ENCODE measurements at regions not wholly inside any gene's neighbourhood (a gene's known extent, or its start where the extent isn't known, plus 50 kb on each side); places are given as distances from the start of the nearest gene placed in this dataset.

- no peak overlapping the region for H2BK120ac ChIP-seq (ENCODE audit: insufficient read depth, low read length, poor library complexity)
Observed at GRCh38 chrX:96176921-96177320, 507.7 kb upstream of the DIAPH2 start.

GRCh38 chrX:96181605-96182004, 503.0 kb upstream of the DIAPH2 start:
- H2AK5ac ChIP-seq (ENCODE audit: low read length), result no peak overlapping the region
- DNase-seq, result no peak
- H3K4me2 ChIP-seq (ENCODE audit: low read length), result no peak overlapping the region
- no peak overlapping the region for H3K9ac ChIP-seq (ENCODE audit: low read length)
- H3K79me2 ChIP-seq (ENCODE audit: control insufficient read depth, insufficient read depth, low read length, poor library complexity), result no peaks in the 10 kb centered on the region
- H3K79me1 ChIP-seq (ENCODE audit: low read length), result no peaks in the 10 kb centered on the region
- H2BK5ac ChIP-seq (ENCODE audit: low read depth, low read length, poor library complexity), result no peak overlapping the region
- no peaks in the 10 kb centered on the region for H3K36me3 ChIP-seq (ENCODE audit: control insufficient read depth in 1 of 2, insufficient read depth in 2 of 2, low read length in 2 of 2)
- peak overlapping the region; percentile 73 for H4K91ac ChIP-seq (ENCODE audit: low read depth, low read length)
- H3K27ac ChIP-seq (ENCODE audit: low read depth, low read length), result no peak overlapping the region
- peak overlapping the region; percentile 66 for H3K14ac ChIP-seq (ENCODE audit: low read length)
- no peak overlapping the region for H3K23ac ChIP-seq (ENCODE audit: low read length)
- H2AFZ ChIP-seq (ENCODE audit: insufficient read depth, low read length, poor library complexity), result no peak overlapping the region
- peak overlapping the region; percentile 60 for H4K8ac ChIP-seq (ENCODE audit: low read depth, low read length)
- H3K27me3 ChIP-seq (ENCODE audit: insufficient read depth, low read length), result no peaks in the 10 kb centered on the region
- no CpG with 5 or more reads among the region's 4 CpGs for WGBS (ENCODE audit: extremely low coverage, insufficient coverage, insufficient read length)
- H4K12ac ChIP-seq (ENCODE audit: low read depth, low read length), result no peak overlapping the region
- no peak overlapping the region for H3K18ac ChIP-seq (ENCODE audit: low read length)
- no peak overlapping the region for H2BK12ac ChIP-seq (ENCODE audit: low read length)
- peaks cover 0 to 2% of the 10 kb centered on the region in 2 experiments for H3K4me1 ChIP-seq (ENCODE audit: control insufficient read depth in 1 of 2, insufficient read depth in 2 of 2, low read length in 2 of 2)
- no peaks in the 10 kb centered on the region for H3K9me3 ChIP-seq (ENCODE audit: insufficient read depth, low read depth, low read length)
- no peak overlapping the region for H3K4me3 ChIP-seq (ENCODE audit: low read depth, low read length)
- H3K4ac ChIP-seq (ENCODE audit: low read depth, low read length), result no peak overlapping the region
- H2BK120ac ChIP-seq (ENCODE audit: insufficient read depth, low read length, poor library complexity), result no peak overlapping the region

More at GRCh38 chrX:96176921-96177320, 507.7 kb upstream of the DIAPH2 start:
- no peak for DNase-seq
- Histone ChIP-seq H3K4me1 (ENCODE audit: control insufficient read depth in 1 of 2, insufficient read depth in 2 of 2, low read length in 2 of 2) (peaks cover 0 to 2% of the 10 kb centered on the region in 2 experiments), H3K27ac (ENCODE audit: low read depth, low read length) (no peak overlapping the region), H4K8ac (ENCODE audit: low read depth, low read length) (no peak overlapping the region), H3K79me1 (ENCODE audit: low read length) (no peaks in the 10 kb centered on the region), H2BK5ac (ENCODE audit: low read depth, low read length, poor library complexity) (no peak overlapping the region), H3K14ac (ENCODE audit: low read length) (no peak overlapping the region), H3K27me3 (ENCODE audit: insufficient read depth, low read length) (no peaks in the 10 kb centered on the region), H2BK12ac (ENCODE audit: low read length) (no peak overlapping the region), H3K18ac (ENCODE audit: low read length) (no peak overlapping the region), H2AFZ (ENCODE audit: insufficient read depth, low read length, poor library complexity) (no peak overlapping the region), H4K91ac (ENCODE audit: low read depth, low read length) (no peak overlapping the region), H2AK5ac (ENCODE audit: low read length) (no peak overlapping the region), H4K12ac (ENCODE audit: low read depth, low read length) (no peak overlapping the region), H3K4me3 (ENCODE audit: low read depth, low read length) (no peak overlapping the region), H3K79me2 (ENCODE audit: control insufficient read depth, insufficient read depth, low read length, poor library complexity) (no peaks in the 10 kb centered on the region), H3K9ac (ENCODE audit: low read length) (no peak overlapping the region), H3K36me3 (ENCODE audit: control insufficient read depth in 1 of 2, insufficient read depth in 2 of 2, low read length in 2 of 2) (no peaks in the 10 kb centered on the region), H3K4me2 (ENCODE audit: low read length) (no peak overlapping the region), H3K23ac (ENCODE audit: low read length) (no peak overlapping the region), H3K4ac (ENCODE audit: low read depth, low read length) (no peak overlapping the region), H3K9me3 (ENCODE audit: insufficient read depth, low read depth, low read length) (no peaks in the 10 kb centered on the region)
- WGBS (ENCODE audit: extremely low coverage, insufficient coverage, insufficient read length), result no CpG with 5 or more reads among the region's 3 CpGs

- Histone ChIP-seq H3K9me3 (ENCODE audit: insufficient read depth, low read depth, low read length) (no peaks in the 10 kb centered on the region), H3K4me1 (ENCODE audit: control insufficient read depth in 1 of 2, insufficient read depth in 2 of 2, low read length in 2 of 2) (peaks cover 0 to 2% of the 10 kb centered on the region in 2 experiments)
Observed at GRCh38 chrX:96182366-96182765, 502.3 kb upstream of the DIAPH2 start.

GRCh38 chrX:96183391-96183790, 501.3 kb upstream of the DIAPH2 start:
- H3K9me3 ChIP-seq (ENCODE audit: insufficient read depth, low read depth, low read length), result no peaks in the 10 kb centered on the region
- no peak overlapping the region for H2AFZ ChIP-seq (ENCODE audit: insufficient read depth, low read length, poor library complexity)
- H3K4me1 ChIP-seq (ENCODE audit: control insufficient read depth in 1 of 2, insufficient read depth in 2 of 2, low read length in 2 of 2), result peaks cover 0 to 2% of the 10 kb centered on the region in 2 experiments
- H3K9ac ChIP-seq (ENCODE audit: low read length), result no peak overlapping the region
- DNase-seq, result no peak
- no CpG with 5 or more reads among the region's 3 CpGs for WGBS (ENCODE audit: extremely low coverage, insufficient coverage, insufficient read length)
- no peak overlapping the region for H3K4me3 ChIP-seq (ENCODE audit: low read depth, low read length)
- H3K36me3 ChIP-seq (ENCODE audit: control insufficient read depth in 1 of 2, insufficient read depth in 2 of 2, low read length in 2 of 2), result no peaks in the 10 kb centered on the region
- H4K91ac ChIP-seq (ENCODE audit: low read depth, low read length), result no peak overlapping the region
- no peaks in the 10 kb centered on the region for H3K79me2 ChIP-seq (ENCODE audit: control insufficient read depth, insufficient read depth, low read length, poor library complexity)
- no peak overlapping the region for H3K4me2 ChIP-seq (ENCODE audit: low read length)
- H2BK5ac ChIP-seq (ENCODE audit: low read depth, low read length, poor library complexity), result no peak overlapping the region
- H3K18ac ChIP-seq (ENCODE audit: low read length), result no peak overlapping the region
- H3K4ac ChIP-seq (ENCODE audit: low read depth, low read length), result no peak overlapping the region
- H4K12ac ChIP-seq (ENCODE audit: low read depth, low read length), result no peak overlapping the region
- no peak overlapping the region for H3K27ac ChIP-seq (ENCODE audit: low read depth, low read length)
- H3K14ac ChIP-seq (ENCODE audit: low read length), result no peak overlapping the region
- H2BK12ac ChIP-seq (ENCODE audit: low read length), result no peak overlapping the region
- H2AK5ac ChIP-seq (ENCODE audit: low read length), result no peak overlapping the region
- H3K27me3 ChIP-seq (ENCODE audit: insufficient read depth, low read length), result no peaks in the 10 kb centered on the region
- H3K79me1 ChIP-seq (ENCODE audit: low read length), result no peaks in the 10 kb centered on the region
- no peak overlapping the region for H3K23ac ChIP-seq (ENCODE audit: low read length)
- no peak overlapping the region for H4K8ac ChIP-seq (ENCODE audit: low read depth, low read length)
- no peak overlapping the region for H2BK120ac ChIP-seq (ENCODE audit: insufficient read depth, low read length, poor library complexity)

More at GRCh38 chrX:96182366-96182765, 502.3 kb upstream of the DIAPH2 start:
- Histone ChIP-seq H4K8ac (ENCODE audit: low read depth, low read length) (no peak overlapping the region), H3K4me2 (ENCODE audit: low read length) (no peak overlapping the region), H3K18ac (ENCODE audit: low read length) (no peak overlapping the region), H3K4me3 (ENCODE audit: low read depth, low read length) (no peak overlapping the region), H3K27me3 (ENCODE audit: insufficient read depth, low read length) (no peaks in the 10 kb centered on the region), H3K79me1 (ENCODE audit: low read length) (no peaks in the 10 kb centered on the region), H3K14ac (ENCODE audit: low read length) (no peak overlapping the region), H2BK120ac (ENCODE audit: insufficient read depth, low read length, poor library complexity) (no peak overlapping the region), H2BK5ac (ENCODE audit: low read depth, low read length, poor library complexity) (no peak overlapping the region), H2BK12ac (ENCODE audit: low read length) (no peak overlapping the region), H3K36me3 (ENCODE audit: control insufficient read depth in 1 of 2, insufficient read depth in 2 of 2, low read length in 2 of 2) (no peaks in the 10 kb centered on the region), H3K9ac (ENCODE audit: low read length) (no peak overlapping the region), H4K91ac (ENCODE audit: low read depth, low read length) (no peak overlapping the region), H2AK5ac (ENCODE audit: low read length) (no peak overlapping the region), H4K12ac (ENCODE audit: low read depth, low read length) (no peak overlapping the region), H3K27ac (ENCODE audit: low read depth, low read length) (no peak overlapping the region), H2AFZ (ENCODE audit: insufficient read depth, low read length, poor library complexity) (no peak overlapping the region), H3K23ac (ENCODE audit: low read length) (no peak overlapping the region), H3K4ac (ENCODE audit: low read depth, low read length) (no peak overlapping the region), H3K79me2 (ENCODE audit: control insufficient read depth, insufficient read depth, low read length, poor library complexity) (no peaks in the 10 kb centered on the region)
- peak; percentile 2 to 50 for DNase-seq
- WGBS (ENCODE audit: extremely low coverage, insufficient coverage, insufficient read length), result no CpG with 5 or more reads among the region's 1 CpG

All from trophoblast cell (in vitro differentiated cells and primary cell).